HUDEP-2 (cell line): ENCODE measurements at regions not wholly inside any gene's neighbourhood (a gene's known extent, or its start where the extent isn't known, plus 50 kb on each side); places are given as distances from the start of the nearest gene placed in this dataset.
"Not testable (repeated sequence)": the region's sequence is repeated elsewhere in the genome, so short reads cannot be mapped to it uniquely, and the experiment has no call there.

Source experiments
- DNase-seq, 76 experiments: peaks; one replicate each; lab custom pipeline; 2025; ENCODE audit not compliant: unreplicated experiment in 76 of 76; lab: John Stamatoyannopoulos, UW

DNA sequence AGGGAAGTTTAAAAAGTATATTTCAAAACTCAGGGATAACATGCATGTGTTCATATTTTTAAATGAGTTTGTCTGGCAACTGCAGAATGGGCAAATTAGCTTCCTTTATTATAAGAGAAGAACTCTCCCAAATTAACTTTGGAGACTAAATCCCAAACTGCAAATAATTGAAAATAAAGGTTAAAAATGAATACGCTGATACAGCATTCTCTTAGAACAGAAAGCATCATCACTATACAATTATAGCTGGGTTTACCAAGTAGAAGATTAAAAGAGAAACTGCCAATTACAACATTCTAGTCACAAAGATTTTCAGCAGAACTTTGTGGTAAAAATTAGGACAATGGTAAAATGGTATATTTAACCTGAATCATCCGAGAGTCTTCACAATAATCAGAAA lies 73.3 kb downstream of the OLFM4 start:
- DNase-seq: no peak

DNA sequence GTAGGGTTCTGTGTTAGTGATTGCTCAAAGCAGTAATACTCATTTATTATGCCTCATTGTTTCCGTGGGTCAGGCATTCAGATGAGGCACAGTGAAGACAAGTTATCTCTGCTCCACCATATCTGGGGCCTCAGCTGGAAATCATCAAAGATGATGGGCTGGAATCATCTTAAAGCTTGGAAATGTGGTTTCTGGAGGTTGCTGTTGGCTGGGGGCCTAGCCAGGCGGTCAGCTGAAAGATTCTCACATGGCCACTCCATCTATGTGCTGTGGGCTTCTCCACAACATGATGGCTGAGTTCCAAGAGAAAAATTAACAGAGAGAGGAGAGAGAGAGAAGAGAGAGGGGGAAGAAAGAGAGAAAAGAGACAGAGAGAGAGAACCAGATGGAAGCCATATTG lies 75.5 kb downstream of the OLFM4 start:
- DNase-seq: no peak

DNA sequence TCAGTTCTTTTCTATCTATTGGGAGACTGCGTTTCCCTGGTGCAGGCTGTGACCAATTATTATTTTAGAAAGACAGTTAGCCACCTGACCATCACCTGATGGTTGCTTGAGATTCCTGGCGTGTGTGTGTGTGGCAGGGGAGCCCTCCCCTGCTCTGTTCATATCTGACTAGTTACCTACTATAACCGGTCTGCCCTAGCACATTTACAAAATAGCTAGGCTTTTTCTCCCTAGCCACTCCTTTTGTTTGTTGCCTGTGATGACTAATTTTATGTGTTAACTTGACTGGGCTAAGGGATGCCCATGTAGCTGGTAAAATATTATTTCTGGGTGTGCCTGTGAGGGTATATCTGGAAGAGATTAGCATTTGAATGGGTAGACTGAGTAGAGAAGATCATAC lies 76.9 kb downstream of the OLFM4 start:
- no peak for DNase-seq

DNA sequence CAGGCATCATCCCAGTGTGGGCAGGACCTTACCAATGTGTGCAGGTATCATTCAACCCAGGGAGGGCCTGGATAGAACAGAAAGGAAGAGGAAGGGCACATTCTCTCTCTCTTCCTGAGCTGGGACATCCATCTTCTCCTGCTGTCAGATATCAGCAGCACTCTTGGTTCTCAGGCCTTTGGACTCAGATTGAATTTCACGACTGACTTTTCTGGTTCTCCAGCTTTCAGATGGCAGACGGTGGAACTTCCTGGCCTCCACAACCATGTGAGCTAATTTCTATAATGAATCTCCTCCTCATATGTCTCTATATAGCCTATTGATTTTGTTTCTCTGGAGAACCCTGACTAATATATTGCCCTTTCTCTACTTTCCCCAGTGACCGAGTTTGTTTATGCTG lies 77.3 kb downstream of the OLFM4 start:
- no peak for DNase-seq

DNA sequence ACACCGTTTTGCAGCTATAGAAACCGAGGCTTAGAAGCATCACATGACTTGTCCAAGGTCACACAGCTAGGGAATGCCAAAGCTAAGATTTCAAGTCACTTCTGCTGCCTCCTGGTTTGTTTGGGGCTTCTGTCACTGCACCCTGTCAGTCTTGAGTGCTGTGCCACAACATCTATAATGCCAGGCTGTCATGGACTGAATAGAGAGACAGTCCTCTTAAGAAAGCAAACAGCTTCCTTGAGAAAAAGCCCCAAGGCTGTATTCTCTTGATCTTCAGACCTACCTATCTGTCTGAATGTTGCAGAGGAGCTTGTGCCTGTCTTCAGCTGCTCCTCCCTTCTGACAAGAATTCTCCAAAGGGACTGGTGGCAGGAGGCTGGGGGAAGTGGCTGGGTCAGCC lies 81.6 kb downstream of the OLFM4 start:
- DNase-seq: peak in 1 of 76 experiments; percentile 0

DNA sequence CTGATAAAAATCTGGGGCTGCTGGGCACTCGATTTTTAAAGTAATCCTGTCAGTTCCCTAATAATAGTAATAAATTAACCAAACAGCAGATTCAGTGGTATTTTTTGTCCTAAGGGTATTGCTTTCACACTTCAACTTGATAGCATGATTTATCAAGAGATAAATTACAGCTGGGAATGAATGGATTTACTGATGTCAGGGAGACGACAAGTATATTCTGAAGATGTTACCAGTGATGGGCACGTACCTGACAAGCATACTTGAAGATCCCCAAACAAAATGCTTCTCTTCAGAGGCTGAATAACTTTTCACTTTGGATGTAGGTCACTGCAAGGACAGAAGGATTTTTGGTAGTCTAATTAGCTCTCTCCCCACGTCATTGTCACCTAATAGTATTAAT lies 82.0 kb downstream of the OLFM4 start:
- DNase-seq: no peak

DNA sequence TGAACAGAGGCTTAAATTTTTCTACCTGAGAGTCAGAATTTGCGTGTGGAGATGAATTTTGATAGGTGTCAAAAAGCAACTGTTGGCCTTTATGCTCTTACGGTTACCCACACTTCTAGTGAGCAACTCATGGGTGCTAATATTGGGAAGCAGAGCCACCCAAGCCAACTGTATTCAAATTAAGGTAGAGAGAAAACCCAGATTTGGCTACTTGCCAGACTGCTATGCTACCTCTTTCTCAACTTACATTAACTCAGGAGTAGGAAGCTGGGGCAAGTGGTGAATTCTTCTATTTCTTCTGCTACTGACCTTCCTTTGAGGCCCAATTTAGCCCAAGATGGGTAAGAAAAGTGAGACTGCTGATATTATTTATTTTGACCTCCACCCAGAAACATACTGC lies 83.9 kb downstream of the OLFM4 start:
- no peak for DNase-seq

DNA sequence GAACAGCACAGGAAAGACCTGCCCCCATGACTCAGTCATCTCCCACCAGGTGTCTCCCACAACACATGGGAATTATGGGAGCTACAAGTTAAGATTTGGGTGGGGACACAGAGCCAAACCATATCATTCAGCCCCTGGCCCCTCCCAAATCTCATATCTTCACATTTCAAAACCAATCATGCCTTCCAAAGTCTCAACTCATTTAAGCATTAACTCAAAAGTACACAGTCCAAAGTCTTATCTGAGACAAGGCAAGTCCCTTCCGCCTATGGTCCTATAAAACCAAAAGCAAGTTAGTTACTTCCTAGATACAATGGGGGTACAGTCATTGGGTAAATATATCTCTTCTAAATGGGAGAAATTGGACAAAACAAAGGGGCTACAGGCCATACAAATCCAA lies 88.4 kb downstream of the OLFM4 start:
- DNase-seq: not testable (repeated sequence)

DNA sequence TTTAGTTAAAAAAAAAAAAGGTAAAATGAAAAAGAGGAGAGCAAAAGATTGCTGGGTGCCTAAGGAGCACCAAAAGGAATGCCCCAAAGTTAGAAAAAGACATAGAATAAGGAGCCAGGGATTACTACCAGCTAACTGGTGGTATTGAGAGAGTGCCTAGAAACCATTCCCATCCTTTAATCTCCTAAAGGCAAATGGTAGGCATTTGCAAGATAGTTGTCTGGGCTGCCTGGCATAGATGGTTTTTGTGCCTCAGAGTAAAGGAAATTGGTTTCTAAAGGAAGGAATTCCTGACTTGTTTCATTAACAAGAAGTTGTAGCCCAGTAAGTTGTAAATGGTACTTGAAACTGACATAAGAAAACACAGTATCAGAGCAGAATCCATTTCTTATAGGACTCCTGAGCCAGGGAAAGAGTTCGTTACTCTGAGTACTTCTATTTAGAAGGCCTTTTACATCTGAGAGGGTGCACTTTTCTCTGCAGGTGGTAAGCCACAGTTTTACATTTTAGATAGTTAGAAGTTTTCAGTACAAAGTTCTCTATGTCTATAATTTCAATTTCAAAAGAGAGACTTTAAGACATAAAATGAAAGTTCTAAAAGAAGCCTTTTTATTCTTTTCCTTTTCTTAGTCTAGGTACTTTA lies 92.6 kb downstream of the OLFM4 start:
- DNase-seq: no peak

DNA sequence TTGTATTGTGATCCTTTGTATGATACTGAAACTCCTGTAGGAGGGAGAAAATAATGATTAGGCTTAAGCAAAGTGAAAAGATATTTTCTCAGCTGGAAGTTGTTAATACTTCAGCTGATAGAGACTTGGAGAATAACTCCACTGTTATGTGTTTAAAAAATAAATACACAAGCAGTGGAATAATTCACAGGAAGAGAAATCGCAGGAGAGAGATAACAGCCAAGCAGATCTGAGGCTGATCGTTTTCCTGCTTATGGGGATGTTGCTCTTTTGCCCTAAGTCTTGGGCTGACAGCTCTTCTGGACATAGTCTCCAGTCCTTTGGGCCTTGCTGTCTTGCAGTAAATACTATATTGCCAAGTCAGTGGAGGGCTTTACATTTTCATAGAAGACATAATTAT lies 93.3 kb downstream of the OLFM4 start:
- no peak for DNase-seq

DNA sequence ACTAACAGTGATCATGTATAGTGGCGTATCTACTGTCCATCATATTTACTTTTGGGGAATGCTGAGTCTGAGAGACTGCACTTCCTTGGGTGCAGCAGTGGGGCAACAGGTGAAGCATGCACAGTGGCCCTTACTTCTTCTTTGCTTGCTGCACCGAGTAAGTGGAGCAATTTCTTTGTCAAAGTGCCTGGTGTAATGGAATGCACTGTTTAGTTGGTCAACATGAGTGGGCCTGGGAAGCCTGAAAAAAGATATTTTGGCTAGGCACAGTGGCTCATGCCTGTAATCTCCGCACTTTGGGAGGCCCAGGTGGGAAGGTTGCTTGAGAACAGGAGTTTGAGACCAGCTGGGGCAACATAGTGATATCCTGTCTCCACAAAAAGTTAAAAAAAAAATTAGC lies 94.9 kb downstream of the OLFM4 start:
- no peak for DNase-seq

DNA sequence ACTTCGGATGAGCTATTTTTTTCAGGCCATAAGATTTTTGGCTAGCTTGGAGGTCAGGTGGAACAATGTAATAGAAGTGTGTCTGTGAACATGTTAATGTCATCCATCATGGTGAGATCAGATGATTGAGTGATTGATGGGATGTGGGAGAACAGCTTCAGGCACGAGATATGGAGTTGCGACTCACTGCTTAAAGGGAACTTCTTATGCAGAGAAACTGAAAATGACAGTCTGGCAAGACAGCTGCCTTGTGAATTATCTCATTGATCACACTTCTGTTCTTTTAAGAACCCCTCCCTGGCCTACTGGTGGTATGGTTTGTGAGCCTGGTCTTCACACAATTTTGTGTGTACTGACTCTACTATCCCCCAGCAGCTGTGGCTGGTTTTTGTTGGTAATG lies 96.0 kb downstream of the OLFM4 start:
- DNase-seq: no peak

DNA sequence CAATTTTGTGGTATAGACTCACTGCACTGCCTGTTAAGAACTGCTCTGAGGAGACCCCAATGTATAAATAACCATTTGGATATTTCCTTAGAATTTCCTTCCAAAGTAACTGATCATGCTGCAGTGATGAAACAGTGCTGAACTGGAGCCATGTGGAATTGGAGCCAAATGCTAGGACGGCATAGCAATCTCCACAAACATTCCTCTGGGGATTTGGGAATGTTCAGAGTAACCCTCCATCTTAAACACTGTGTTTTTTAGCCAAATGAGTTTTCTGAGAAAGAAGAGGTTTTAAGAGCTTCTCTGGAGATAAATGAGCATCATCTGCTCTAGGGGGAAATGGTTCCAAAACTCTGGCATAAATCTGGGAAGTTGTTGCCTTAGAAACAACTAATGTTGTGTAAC lies 98.2 kb downstream of the OLFM4 start:
- no peak for DNase-seq

DNA sequence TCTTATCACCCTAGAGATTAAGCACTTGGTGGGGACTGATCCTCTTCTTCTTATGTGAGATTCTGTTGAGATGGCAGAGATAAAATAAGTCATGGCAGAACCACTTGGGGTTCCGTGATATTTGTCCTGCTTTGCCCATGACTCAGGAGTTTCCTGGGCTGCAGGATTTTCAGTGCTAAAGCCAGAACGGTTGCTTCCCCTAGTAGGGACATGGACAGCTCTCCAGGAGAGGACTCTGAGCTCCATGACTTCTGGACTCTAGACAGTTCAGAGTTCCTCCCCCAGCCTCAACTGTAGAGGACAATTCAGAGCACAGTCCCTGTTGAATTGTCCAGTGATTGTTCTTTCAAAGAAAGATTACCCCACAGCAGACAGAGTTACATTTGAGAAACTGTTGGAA lies 98.8 kb downstream of the OLFM4 start:
- DNase-seq: no peak

DNA sequence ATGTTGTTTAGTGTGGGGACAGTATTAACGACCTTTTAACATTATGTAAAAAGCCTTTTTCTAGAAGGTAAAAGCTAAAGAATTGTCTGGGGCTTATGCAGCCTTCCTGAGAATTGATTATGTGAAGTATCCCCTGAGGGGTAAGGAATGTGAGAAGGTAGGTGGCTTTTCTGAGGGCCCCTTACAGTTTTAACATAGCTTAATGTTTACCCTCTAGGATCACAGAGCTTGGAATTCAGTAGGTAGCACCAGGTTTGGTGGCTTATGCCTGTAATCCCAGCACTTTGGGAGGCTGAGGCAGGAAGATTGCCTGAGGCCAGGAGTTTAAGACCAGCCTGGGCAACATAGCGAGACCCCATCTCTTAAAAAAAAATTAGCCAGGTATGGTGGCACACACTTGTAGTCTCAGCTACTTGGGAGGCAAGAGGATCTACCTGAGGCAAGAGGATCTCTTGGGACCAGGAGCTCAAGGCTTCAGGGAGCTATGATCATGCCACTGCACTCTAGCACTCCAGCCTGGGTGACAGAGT lies 101.3 kb downstream of the OLFM4 start:
- no peak for DNase-seq

DNA sequence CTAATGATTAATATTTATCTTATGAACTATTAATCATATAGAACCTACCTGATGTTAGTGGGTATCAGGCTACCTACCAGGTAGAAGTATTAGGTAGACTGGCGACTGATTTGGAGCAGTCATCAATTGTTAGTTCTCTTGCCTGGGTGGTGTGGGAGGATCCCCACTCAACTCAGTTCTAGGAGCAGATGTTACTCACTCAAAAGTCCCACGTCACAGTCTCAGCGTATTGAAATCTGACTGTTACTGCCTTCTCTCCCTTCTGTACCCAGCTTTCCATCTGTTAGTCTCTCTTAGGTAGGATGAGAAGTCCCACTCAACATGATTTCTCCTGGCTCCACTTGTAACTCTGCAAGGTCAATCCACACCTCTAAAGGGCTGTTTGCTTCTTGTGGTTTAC lies 102.7 kb downstream of the OLFM4 start:
- no peak for DNase-seq

DNA sequence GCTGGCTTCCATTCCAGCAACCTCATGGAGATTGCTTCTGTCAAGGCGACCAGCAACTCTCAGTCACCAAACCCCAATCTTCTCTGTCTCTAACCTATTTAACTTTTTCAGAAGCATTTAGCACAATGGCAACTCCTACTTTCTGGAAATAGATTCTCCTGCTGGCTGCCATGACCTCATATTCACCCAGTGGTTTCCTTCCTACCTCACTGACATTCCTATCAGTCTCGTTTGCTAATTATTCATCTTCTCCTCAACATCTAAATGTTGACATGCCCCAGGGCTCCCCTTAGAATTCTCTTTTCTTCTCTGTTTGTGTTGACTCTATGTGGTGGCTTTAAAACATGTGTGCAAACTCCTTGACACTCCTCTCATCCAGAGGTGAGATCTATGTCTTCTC lies 106.7 kb downstream of the OLFM4 start:
- DNase-seq: no peak

DNA sequence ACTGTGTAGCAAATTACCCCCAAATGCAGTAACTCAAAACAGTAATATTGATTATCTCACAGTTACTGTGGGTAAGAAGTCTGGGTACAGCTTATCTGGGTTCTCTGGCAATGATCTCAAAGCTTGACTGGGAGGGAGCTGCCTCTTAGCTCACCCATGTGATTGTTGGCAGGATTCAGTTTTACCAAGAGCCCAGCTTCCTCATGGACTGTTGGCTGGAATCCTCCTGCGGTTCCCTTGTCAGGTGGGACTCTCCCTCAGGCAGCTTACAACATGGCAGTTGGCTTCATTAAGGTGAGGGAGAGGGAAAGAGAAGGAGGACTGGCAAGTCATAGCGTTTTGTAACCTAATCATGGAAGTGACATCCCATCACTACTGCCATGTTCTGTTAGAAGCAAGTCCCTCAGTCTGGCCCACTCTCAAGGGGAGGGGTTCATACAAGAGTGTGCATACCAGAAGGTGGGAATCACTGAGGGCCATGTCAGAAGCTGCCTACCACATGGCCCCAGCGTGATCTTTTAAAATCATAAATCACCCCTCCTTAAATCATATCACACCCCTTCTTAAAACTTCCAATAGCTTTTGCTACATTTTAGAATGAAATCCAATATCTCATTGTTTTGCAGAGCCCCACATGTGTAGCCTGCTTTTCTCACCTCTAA lies 108.1 kb downstream of the OLFM4 start:
- DNase-seq: no peak

DNA sequence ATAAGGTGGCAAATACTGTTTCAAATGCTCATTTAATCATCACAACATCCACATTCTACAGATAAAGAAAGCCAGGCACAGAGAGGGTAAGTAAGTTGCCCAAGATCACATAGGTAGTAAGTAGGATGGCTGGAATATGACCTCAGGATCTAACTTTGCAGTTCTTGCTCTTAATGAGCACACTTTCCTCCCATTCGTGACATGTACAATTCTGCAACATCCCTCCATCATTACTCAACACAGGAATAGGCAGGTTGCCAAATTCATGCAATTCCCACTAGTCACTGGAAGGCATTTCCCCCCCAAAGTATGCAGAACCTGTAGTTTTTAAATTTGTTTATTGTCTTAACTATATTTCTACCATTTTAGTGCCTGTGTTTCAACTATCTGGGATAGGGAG lies 109.2 kb downstream of the OLFM4 start:
- DNase-seq: no peak

DNA sequence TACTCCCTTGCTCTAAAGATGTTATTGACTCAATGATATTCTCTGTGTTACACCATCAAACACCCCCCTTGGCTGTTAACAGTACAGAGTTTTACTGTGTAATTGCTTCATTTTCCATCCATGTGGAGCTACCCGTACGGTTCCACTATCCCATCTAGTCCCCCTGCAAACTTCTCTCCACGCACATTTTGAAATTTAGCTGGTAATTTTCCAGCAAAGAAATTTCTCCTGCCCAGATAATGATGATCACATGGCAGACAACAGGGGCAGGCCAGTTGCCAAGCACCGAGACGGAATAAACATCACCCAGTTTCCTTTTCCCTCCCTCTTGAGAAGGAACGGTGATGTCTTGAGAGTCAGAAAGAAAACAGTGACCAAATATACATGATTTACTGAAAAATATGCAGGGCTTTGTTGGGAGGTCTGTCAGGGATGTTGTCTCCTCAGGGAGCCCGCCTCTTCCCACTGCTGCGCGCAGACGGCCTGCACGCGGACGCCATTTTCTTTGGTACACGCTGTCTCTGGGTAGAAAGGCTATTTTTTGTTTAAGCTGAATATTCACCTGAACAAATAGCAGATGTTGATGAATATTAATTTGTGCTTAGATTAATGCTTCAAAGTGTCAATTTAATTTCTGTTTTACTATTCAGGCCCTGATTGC lies 109.9 kb downstream of the OLFM4 start:
- DNase-seq: no peak

DNA sequence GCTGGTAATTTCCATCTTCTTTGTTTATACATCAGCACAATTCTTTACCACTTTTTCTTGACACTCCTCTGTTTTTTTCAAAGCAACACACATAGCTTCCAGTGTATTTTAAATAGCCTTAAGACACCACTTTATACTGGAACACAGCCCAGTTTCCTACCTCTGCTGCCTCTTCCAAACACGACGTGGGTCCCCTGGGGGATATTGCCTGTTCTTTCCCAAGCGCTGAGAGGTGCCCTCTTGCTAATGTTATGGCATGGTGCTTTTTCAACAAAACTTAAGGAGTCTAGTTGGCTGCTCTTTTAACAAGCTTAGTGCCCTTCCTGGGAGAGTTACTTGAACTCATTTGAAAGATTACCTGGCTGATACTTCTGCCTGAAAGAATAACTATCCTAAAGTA lies 112.7 kb downstream of the OLFM4 start:
- DNase-seq: no peak

DNA sequence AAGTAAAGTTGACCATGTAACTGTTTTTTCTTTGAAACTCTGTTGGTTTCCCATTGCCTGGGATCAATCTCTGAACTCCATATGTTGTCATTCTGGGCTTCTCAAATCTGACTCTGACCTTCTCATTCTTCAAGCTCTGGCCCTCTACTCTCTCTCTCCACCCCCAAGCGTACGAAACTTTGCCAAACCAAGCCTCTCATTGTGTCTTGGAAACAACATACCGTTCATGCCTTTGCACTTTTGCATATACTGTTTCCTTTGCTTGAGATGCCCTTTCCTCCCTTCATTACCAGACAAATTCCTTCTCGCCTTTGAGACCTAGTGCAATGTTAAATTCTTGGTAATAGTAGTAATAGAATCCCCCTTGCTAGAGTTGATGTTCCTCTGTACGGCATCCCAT lies 113.7 kb downstream of the OLFM4 start:
- DNase-seq: no peak
